ENCODE measurements at regions not wholly inside any gene's neighbourhood (a gene's known extent, or its start where the extent isn't known, plus 50 kb on each side); places are given as distances from the start of the nearest gene placed in this dataset.
"Not testable (repeated sequence)": the region's sequence is repeated elsewhere in the genome, so short reads cannot be mapped to it uniquely, and the experiment has no call there.

GRCh38 chr3:147237991-147238390 lies 168.4 kb downstream of the ZIC4 start:
- no peak for DNase-seq (ENCODE audit: low spot score)

GRCh38 chr3:147231980-147232379 lies 174.4 kb downstream of the ZIC4 start:
- not testable (repeated sequence) for DNase-seq (ENCODE audit: low spot score)

GRCh38 chr3:147231111-147231510 lies 175.2 kb downstream of the ZIC4 start:
- no peak for DNase-seq (ENCODE audit: low spot score)

GRCh38 chr3:147222291-147222690 lies 184.1 kb downstream of the ZIC4 start:
- no peak for DNase-seq (ENCODE audit: low spot score)

- DNase-seq (ENCODE audit: low spot score) = no peak
Measured at GRCh38 chr3:147218965-147219364, 187.4 kb downstream of the ZIC4 start.

- no peak for DNase-seq (ENCODE audit: low spot score)
Measured at GRCh38 chr3:147216143-147216673, 190.1 kb downstream of the ZIC4 start.

- DNase-seq (ENCODE audit: low spot score) = no peak
Measured at GRCh38 chr3:147215660-147216059, 190.7 kb downstream of the ZIC4 start.

GRCh38 chr3:147213633-147214032 lies 192.7 kb downstream of the ZIC4 start:
- no peak for DNase-seq (ENCODE audit: low spot score)

- DNase-seq (ENCODE audit: low spot score) = no peak
Measured at GRCh38 chr3:147210676-147211075, 195.7 kb downstream of the ZIC4 start.

- no peak for DNase-seq (ENCODE audit: low spot score)
Measured at GRCh38 chr3:147201086-147201485, 205.3 kb downstream of the ZIC4 start.

GRCh38 chr3:147200545-147200944 lies 205.8 kb downstream of the ZIC4 start:
- no peak for DNase-seq (ENCODE audit: low spot score)

GRCh38 chr3:147197739-147198138 lies 208.6 kb downstream of the ZIC4 start:
- DNase-seq (ENCODE audit: low spot score) = no peak

- DNase-seq (ENCODE audit: low spot score) = no peak
Measured at GRCh38 chr3:147195887-147196286, 210.5 kb downstream of the ZIC4 start.

- DNase-seq (ENCODE audit: low spot score) = peak; percentile 35
Measured at GRCh38 chr3:147191795-147192385, 214.5 kb downstream of the ZIC4 start.

- DNase-seq (ENCODE audit: low spot score) = no peak
Measured at GRCh38 chr3:147189016-147189415, 217.3 kb downstream of the ZIC4 start.

- DNase-seq (ENCODE audit: low spot score) = no peak
Measured at GRCh38 chr3:147187687-147188086, 218.7 kb downstream of the ZIC4 start.

GRCh38 chr3:147185781-147186180 lies 220.6 kb downstream of the ZIC4 start:
- no peak for DNase-seq (ENCODE audit: low spot score)

- no peak for DNase-seq (ENCODE audit: low spot score)
Measured at GRCh38 chr3:147184794-147185193, 221.5 kb downstream of the ZIC4 start.

- DNase-seq (ENCODE audit: low spot score) = no peak
Measured at GRCh38 chr3:147173257-147173656, 233.1 kb downstream of the ZIC4 start.

GRCh38 chr3:147162743-147163142 lies 243.6 kb downstream of the ZIC4 start:
- DNase-seq (ENCODE audit: low spot score) = no peak

- DNase-seq (ENCODE audit: low spot score) = no peak
Measured at GRCh38 chr3:147161833-147162232, 244.5 kb downstream of the ZIC4 start.

- no peak for DNase-seq (ENCODE audit: low spot score)
Measured at GRCh38 chr3:147160984-147161383, 245.4 kb downstream of the ZIC4 start.

- no peak for DNase-seq (ENCODE audit: low spot score)
Measured at GRCh38 chr3:147159141-147159540, 247.2 kb downstream of the ZIC4 start.

GRCh38 chr3:147157631-147158030 lies 248.7 kb downstream of the ZIC4 start:
- DNase-seq (ENCODE audit: low spot score) = no peak
